ENCODE measurements at regions not wholly inside any gene's neighbourhood (a gene's known extent, or its start where the extent isn't known, plus 50 kb on each side); places are given as distances from the start of the nearest gene placed in this dataset.

DNA sequence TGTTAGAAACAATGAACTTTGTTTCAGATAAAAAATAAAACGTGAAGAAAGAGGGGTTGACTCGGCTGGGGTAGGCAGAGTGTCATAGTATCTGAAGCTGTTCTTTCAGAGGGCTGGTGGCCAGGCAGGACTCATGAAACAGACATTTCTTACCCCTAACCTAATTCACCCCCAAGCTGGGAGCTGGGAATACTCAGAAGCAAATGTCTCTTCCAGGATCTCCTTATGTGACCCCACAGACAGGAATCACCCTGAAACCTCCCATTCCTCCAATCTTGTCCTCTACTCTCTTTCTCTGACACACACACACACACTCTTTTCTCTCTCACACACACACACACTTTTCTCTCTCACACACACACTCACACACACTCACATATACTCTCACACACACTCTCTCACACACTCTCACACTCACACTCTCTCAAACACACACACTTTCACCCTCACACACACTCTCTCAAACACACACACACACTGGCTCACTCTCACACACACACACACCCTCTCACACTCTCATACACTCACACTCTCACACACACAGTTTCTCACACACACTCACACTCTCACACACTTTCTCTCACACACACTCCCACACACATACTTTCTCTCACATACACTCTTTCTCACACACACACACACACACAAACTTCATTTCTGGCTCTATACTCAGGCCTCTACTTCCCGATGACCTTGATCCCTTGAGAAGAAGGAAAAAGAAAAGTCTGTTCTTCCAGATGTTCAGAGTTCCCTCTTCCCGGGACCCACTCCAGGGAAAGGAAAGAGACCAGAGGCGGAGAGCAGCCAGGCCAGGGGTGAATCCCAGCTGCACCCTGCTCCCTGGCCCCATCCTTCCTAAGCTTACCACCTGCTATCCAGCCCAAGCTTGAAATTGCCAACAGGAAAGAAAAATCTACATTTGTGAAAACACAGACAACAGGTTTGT, 167.7 kb downstream of the TXNL1 start:
- TF ChIP-seq POLR2A (IDR thresholded peaks at IDR 0.05), result no peak
- TF ChIP-seq, protein P1, sequence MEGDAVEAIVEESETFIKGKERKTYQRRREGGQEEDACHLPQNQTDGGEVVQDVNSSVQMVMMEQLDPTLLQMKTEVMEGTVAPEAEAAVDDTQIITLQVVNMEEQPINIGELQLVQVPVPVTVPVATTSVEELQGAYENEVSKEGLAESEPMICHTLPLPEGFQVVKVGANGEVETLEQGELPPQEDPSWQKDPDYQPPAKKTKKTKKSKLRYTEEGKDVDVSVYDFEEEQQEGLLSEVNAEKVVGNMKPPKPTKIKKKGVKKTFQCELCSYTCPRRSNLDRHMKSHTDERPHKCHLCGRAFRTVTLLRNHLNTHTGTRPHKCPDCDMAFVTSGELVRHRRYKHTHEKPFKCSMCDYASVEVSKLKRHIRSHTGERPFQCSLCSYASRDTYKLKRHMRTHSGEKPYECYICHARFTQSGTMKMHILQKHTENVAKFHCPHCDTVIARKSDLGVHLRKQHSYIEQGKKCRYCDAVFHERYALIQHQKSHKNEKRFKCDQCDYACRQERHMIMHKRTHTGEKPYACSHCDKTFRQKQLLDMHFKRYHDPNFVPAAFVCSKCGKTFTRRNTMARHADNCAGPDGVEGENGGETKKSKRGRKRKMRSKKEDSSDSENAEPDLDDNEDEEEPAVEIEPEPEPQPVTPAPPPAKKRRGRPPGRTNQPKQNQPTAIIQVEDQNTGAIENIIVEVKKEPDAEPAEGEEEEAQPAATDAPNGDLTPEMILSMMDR (IDR thresholded peaks at IDR 0.05), result no peak
